SK-N-SH (cell line): ENCODE measurements at regions not wholly inside any gene's neighbourhood (a gene's known extent, or its start where the extent isn't known, plus 50 kb on each side); places are given as distances from the start of the nearest gene placed in this dataset.

ENCODE experiments used
- FOXM1 ChIP-seq: IDR thresholded peaks from 2 replicates; pipeline ENCODE4 v1.4.0; 2012; ENCODE audit warnings: low read depth, mild to moderate bottlenecking
- GABPA ChIP-seq: IDR thresholded peaks from 2 replicates; pipeline ENCODE4 v1.4.0; 2012; ENCODE audit warnings: low read depth, mild to moderate bottlenecking
- RFX5 ChIP-seq: IDR thresholded peaks from 2 replicates; pipeline ENCODE4 v1.6.1; 2012; ENCODE audit warnings: mild to moderate bottlenecking, improper control_type of control experiment, low read length
- TAF1 ChIP-seq: IDR thresholded peaks from 2 replicates; pipeline ENCODE4 v1.6.1; 2012; ENCODE audit warnings: low read depth, mild to moderate bottlenecking, low read length, moderate library complexity, borderline replicate concordance
- TF ChIP-seq, protein P1 (sequence below): fragments of 200-600 bp; sonication (generic); IDR thresholded peaks from 2 replicates; pipeline ENCODE4 v1.6.1; 2017; ENCODE audit warnings: antibody characterized with exemption, mild to moderate bottlenecking, moderate library complexity
- TF ChIP-seq, protein P2 (sequence below): IDR thresholded peaks from 2 replicates; pipeline ENCODE4 v1.6.1; 2012; ENCODE audit warnings: mild to moderate bottlenecking, low read depth, low read length, moderate library complexity

DNA sequence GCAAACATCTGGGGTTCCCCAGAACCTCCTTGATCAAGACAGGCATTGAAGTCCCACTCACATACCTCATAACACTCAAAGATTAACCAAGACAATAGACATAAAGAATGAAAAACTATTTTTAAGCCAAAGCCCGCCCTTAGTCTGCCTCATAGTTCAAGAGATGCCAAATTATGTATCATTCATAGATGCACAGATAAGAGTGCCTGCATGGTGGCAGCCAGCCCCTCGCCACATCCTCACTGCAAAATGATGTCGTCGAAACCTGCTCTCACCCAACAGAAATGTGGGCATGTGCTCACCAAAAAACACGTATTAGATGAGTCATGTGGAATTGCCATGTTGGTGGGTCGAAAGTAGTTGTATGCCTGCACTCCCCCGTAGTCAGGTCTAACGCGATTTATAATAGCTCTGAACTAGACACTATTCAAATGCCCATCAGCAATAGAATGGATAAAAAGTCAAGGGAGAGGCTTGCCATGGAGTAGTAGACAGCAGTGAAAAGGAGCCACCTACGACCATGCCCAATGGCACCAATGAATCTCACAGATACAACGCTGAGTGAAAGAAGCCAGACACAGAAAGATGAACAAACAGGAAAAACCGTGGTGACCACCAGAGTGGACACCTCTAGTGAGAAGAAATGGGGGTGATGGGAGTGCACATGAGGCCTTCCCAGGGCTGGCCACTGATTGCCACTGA lies 64.8 kb downstream of the C16orf95 start:
- TF ChIP-seq TAF1 (no peak), GABPA (no peak), RFX5 (no peak), FOXM1 (no peak)
- TF ChIP-seq, protein P1, sequence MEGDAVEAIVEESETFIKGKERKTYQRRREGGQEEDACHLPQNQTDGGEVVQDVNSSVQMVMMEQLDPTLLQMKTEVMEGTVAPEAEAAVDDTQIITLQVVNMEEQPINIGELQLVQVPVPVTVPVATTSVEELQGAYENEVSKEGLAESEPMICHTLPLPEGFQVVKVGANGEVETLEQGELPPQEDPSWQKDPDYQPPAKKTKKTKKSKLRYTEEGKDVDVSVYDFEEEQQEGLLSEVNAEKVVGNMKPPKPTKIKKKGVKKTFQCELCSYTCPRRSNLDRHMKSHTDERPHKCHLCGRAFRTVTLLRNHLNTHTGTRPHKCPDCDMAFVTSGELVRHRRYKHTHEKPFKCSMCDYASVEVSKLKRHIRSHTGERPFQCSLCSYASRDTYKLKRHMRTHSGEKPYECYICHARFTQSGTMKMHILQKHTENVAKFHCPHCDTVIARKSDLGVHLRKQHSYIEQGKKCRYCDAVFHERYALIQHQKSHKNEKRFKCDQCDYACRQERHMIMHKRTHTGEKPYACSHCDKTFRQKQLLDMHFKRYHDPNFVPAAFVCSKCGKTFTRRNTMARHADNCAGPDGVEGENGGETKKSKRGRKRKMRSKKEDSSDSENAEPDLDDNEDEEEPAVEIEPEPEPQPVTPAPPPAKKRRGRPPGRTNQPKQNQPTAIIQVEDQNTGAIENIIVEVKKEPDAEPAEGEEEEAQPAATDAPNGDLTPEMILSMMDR, result no peak
- TF ChIP-seq, protein P2, sequence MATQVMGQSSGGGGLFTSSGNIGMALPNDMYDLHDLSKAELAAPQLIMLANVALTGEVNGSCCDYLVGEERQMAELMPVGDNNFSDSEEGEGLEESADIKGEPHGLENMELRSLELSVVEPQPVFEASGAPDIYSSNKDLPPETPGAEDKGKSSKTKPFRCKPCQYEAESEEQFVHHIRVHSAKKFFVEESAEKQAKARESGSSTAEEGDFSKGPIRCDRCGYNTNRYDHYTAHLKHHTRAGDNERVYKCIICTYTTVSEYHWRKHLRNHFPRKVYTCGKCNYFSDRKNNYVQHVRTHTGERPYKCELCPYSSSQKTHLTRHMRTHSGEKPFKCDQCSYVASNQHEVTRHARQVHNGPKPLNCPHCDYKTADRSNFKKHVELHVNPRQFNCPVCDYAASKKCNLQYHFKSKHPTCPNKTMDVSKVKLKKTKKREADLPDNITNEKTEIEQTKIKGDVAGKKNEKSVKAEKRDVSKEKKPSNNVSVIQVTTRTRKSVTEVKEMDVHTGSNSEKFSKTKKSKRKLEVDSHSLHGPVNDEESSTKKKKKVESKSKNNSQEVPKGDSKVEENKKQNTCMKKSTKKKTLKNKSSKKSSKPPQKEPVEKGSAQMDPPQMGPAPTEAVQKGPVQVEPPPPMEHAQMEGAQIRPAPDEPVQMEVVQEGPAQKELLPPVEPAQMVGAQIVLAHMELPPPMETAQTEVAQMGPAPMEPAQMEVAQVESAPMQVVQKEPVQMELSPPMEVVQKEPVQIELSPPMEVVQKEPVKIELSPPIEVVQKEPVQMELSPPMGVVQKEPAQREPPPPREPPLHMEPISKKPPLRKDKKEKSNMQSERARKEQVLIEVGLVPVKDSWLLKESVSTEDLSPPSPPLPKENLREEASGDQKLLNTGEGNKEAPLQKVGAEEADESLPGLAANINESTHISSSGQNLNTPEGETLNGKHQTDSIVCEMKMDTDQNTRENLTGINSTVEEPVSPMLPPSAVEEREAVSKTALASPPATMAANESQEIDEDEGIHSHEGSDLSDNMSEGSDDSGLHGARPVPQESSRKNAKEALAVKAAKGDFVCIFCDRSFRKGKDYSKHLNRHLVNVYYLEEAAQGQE, result no peak
